GM12878 (cell line): ENCODE measurements at regions not wholly inside any gene's neighbourhood (a gene's known extent, or its start where the extent isn't known, plus 50 kb on each side); places are given as distances from the start of the nearest gene placed in this dataset.
"Not testable (repeated sequence)": the region's sequence is repeated elsewhere in the genome, so short reads cannot be mapped to it uniquely, and the experiment has no call there.

Experiments
- ATF7 ChIP-seq: fragments of 450-650 bp; IDR thresholded peaks from 2 replicates; pipeline ENCODE4 v1.6.1; 2016; ENCODE audit warnings: low read depth, mild to moderate bottlenecking
- BRCA1 ChIP-seq: IDR thresholded peaks from 2 replicates; pipeline ENCODE4 v1.6.1; 2011; ENCODE audit warnings: low read depth, low read length, improper control_type of control experiment
- EP300 ChIP-seq, 2 experiments: fragments of 150-350 bp in 1 of 2; IDR thresholded peaks; 2 replicates each; pipeline ENCODE4 v1.6.1; 2011 to 2012; ENCODE audit warnings: low read depth in 2 of 2, low read length in 2 of 2, borderline replicate concordance in 1 of 2, improper control_type of control experiment in 1 of 2, inconsistent platforms in 1 of 2; ENCODE audit not compliant: control insufficient read depth in 1 of 2
- FOXK2 ChIP-seq: fragments of 450-650 bp; IDR thresholded peaks from 2 replicates; pipeline ENCODE4 v1.6.1; 2017; ENCODE audit warnings: mild to moderate bottlenecking, moderate library complexity
- HDGF ChIP-seq: fragments of 450-650 bp; IDR thresholded peaks from 2 replicates; pipeline ENCODE4 v1.6.1; 2016; ENCODE audit warnings: antibody characterized with exemption
- NFYA ChIP-seq: IDR thresholded peaks from 2 replicates; pipeline ENCODE4 v1.6.1; 2011; ENCODE audit warnings: low read depth, mild to moderate bottlenecking, low read length, improper control_type of control experiment, borderline replicate concordance
- POLR2A ChIP-seq: IDR thresholded peaks from 2 replicates; pipeline ENCODE4 v1.6.1; 2011; ENCODE audit warnings: low read depth, mild to moderate bottlenecking, low read length
- RAD51 ChIP-seq: fragments of 450-650 bp; IDR thresholded peaks from 2 replicates; pipeline ENCODE4 v1.6.1; 2016; ENCODE audit warnings: moderate library complexity, mild to moderate bottlenecking, inconsistent platforms
- RCOR1 ChIP-seq: conservative IDR thresholded peaks from 2 replicates; pipeline ENCODE4 v1.6.1; 2012; ENCODE audit warnings: low read depth, low read length, improper control_type of control experiment
- ZNF274 ChIP-seq: IDR thresholded peaks from one replicate; pipeline ENCODE4 v1.8.0; 2011; ENCODE audit not compliant: insufficient read length, insufficient read depth

GRCh38 chr9:66774618-66775017, 125.9 kb upstream of the ZNF658 start:
- not testable (repeated sequence) for TF ChIP-seq NFYA; EP300 (IDR thresholded peaks at IDR 0.05; ENCODE audit: borderline replicate concordance in 1 of 2, control insufficient read depth in 1 of 2, low read depth in 2 of 2, low read length in 2 of 2); POLR2A; RAD51; ZNF274; BRCA1; RCOR1; HDGF; FOXK2; ATF7
